ENCODE measurements at regions not wholly inside any gene's neighbourhood (a gene's known extent, or its start where the extent isn't known, plus 50 kb on each side); places are given as distances from the start of the nearest gene placed in this dataset.

- Histone ChIP-seq H3K27ac (ENCODE audit: low read length) (no peak overlapping the region), H4K20me1 (ENCODE audit: insufficient read depth, low read length) (no peaks in the 10 kb centered on the region), H3K27me3 (ENCODE audit: low read depth, low read length) (no peaks in the 10 kb centered on the region), H3K4me2 (ENCODE audit: low read length) (no peak overlapping the region), H3K9me3 (ENCODE audit: insufficient read depth, low read length) (no peaks in the 10 kb centered on the region), H2AFZ (ENCODE audit: low read depth, low read length) (no peak overlapping the region), H3K4me3 (ENCODE audit: low read length) (no peak overlapping the region), H3K79me2 (ENCODE audit: low read length) (no peaks in the 10 kb centered on the region), H3K36me3 (replicated peaks; ENCODE audit: low read depth, low read length) (no peaks in the 10 kb centered on the region), H3K9ac (ENCODE audit: low read length) (no peak overlapping the region), H3K4me1 (ENCODE audit: low read length) (no peaks in the 10 kb centered on the region)
- TF ChIP-seq EZH2phosphoT487 (IDR thresholded peaks at IDR 0.05; ENCODE audit: low read depth) (no peak), CTCF (IDR thresholded peaks at IDR 0.05; ENCODE audit: low read depth, low read length) (no peak)
These were observed 423.4 kb upstream of the MGMT start for GRCh38 chr10:129043691-129044090.

GRCh38 chr10:129045599-129045998 lies 421.4 kb upstream of the MGMT start:
- H3K9ac ChIP-seq (ENCODE audit: low read length), result no peak overlapping the region
- H3K36me3 ChIP-seq (replicated peaks; ENCODE audit: low read depth, low read length), result no peaks in the 10 kb centered on the region
- no peaks in the 10 kb centered on the region for H4K20me1 ChIP-seq (ENCODE audit: insufficient read depth, low read length)
- H3K27me3 ChIP-seq (ENCODE audit: low read depth, low read length), result no peaks in the 10 kb centered on the region
- no peaks in the 10 kb centered on the region for H3K79me2 ChIP-seq (ENCODE audit: low read length)
- H2AFZ ChIP-seq (ENCODE audit: low read depth, low read length), result no peak overlapping the region
- no peaks in the 10 kb centered on the region for H3K4me1 ChIP-seq (ENCODE audit: low read length)
- H3K4me2 ChIP-seq (ENCODE audit: low read length), result no peak overlapping the region
- H3K4me3 ChIP-seq (ENCODE audit: low read length), result no peak overlapping the region
- TF ChIP-seq CTCF (IDR thresholded peaks at IDR 0.05; ENCODE audit: low read depth, low read length) (no peak), EZH2phosphoT487 (IDR thresholded peaks at IDR 0.05; ENCODE audit: low read depth) (no peak)
- H3K27ac ChIP-seq (ENCODE audit: low read length), result no peak overlapping the region
- no peaks in the 10 kb centered on the region for H3K9me3 ChIP-seq (ENCODE audit: insufficient read depth, low read length)

GRCh38 chr10:129046065-129046681 lies 420.9 kb upstream of the MGMT start:
- no peaks in the 10 kb centered on the region for H3K27me3 ChIP-seq (ENCODE audit: low read depth, low read length)
- H3K79me2 ChIP-seq (ENCODE audit: low read length), result no peaks in the 10 kb centered on the region
- H3K4me1 ChIP-seq (ENCODE audit: low read length), result no peaks in the 10 kb centered on the region
- H3K9ac ChIP-seq (ENCODE audit: low read length), result no peak overlapping the region
- H3K4me2 ChIP-seq (ENCODE audit: low read length), result no peak overlapping the region
- H4K20me1 ChIP-seq (ENCODE audit: insufficient read depth, low read length), result no peaks in the 10 kb centered on the region
- H3K9me3 ChIP-seq (ENCODE audit: insufficient read depth, low read length), result no peaks in the 10 kb centered on the region
- H2AFZ ChIP-seq (ENCODE audit: low read depth, low read length), result no peak overlapping the region
- no peak for TF ChIP-seq EZH2phosphoT487 (IDR thresholded peaks at IDR 0.05; ENCODE audit: low read depth)
- no peak for TF ChIP-seq CTCF (IDR thresholded peaks at IDR 0.05; ENCODE audit: low read depth, low read length)
- no peak overlapping the region for H3K4me3 ChIP-seq (ENCODE audit: low read length)
- H3K27ac ChIP-seq (ENCODE audit: low read length), result no peak overlapping the region
- no peaks in the 10 kb centered on the region for H3K36me3 ChIP-seq (replicated peaks; ENCODE audit: low read depth, low read length)

GRCh38 chr10:129046962-129047361 lies 420.1 kb upstream of the MGMT start:
- no peak overlapping the region for H3K9ac ChIP-seq (ENCODE audit: low read length)
- no peaks in the 10 kb centered on the region for H3K4me1 ChIP-seq (ENCODE audit: low read length)
- no peaks in the 10 kb centered on the region for H4K20me1 ChIP-seq (ENCODE audit: insufficient read depth, low read length)
- H3K79me2 ChIP-seq (ENCODE audit: low read length), result no peaks in the 10 kb centered on the region
- H2AFZ ChIP-seq (ENCODE audit: low read depth, low read length), result no peak overlapping the region
- H3K27ac ChIP-seq (ENCODE audit: low read length), result no peak overlapping the region
- H3K4me2 ChIP-seq (ENCODE audit: low read length), result no peak overlapping the region
- no peaks in the 10 kb centered on the region for H3K36me3 ChIP-seq (replicated peaks; ENCODE audit: low read depth, low read length)
- H3K9me3 ChIP-seq (ENCODE audit: insufficient read depth, low read length), result no peaks in the 10 kb centered on the region
- H3K4me3 ChIP-seq (ENCODE audit: low read length), result no peak overlapping the region
- no peak for TF ChIP-seq CTCF (IDR thresholded peaks at IDR 0.05; ENCODE audit: low read depth, low read length)
- TF ChIP-seq EZH2phosphoT487 (IDR thresholded peaks at IDR 0.05; ENCODE audit: low read depth), result no peak
- no peaks in the 10 kb centered on the region for H3K27me3 ChIP-seq (ENCODE audit: low read depth, low read length)

All from OCI-LY3 (cell line).